ENCODE measurements at regions not wholly inside any gene's neighbourhood (a gene's known extent, or its start where the extent isn't known, plus 50 kb on each side); places are given as distances from the start of the nearest gene placed in this dataset.

GRCh38 chr14:53710615-53711014, 246.0 kb downstream of the BMP4 start:
- no peaks in the 10 kb centered on the region for H3K9me3 ChIP-seq (ENCODE audit: low read depth, low read length)
- H3K4me3 ChIP-seq (ENCODE audit: low read length), result no peak overlapping the region
- no peaks in the 10 kb centered on the region for H3K27me3 ChIP-seq (ENCODE audit: insufficient read depth, low read length)
- no peaks in the 10 kb centered on the region for H3K4me1 ChIP-seq (ENCODE audit: insufficient read depth, low read length)

- Histone ChIP-seq H3K4me1 (ENCODE audit: insufficient read depth, low read length) (no peaks in the 10 kb centered on the region), H3K9me3 (ENCODE audit: low read depth, low read length) (no peaks in the 10 kb centered on the region)
Observed at GRCh38 chr14:53709381-53709780, 247.2 kb downstream of the BMP4 start.

GRCh38 chr14:53703457-53703856, 253.2 kb downstream of the BMP4 start:
- no peaks in the 10 kb centered on the region for H3K4me1 ChIP-seq (ENCODE audit: insufficient read depth, low read length)
- H3K9me3 ChIP-seq (ENCODE audit: low read depth, low read length), result no peaks in the 10 kb centered on the region
- H3K4me3 ChIP-seq (ENCODE audit: low read length), result no peak overlapping the region
- H3K27me3 ChIP-seq (ENCODE audit: insufficient read depth, low read length), result no peaks in the 10 kb centered on the region

More at GRCh38 chr14:53709381-53709780, 247.2 kb downstream of the BMP4 start:
- Histone ChIP-seq H3K27me3 (ENCODE audit: insufficient read depth, low read length) (no peaks in the 10 kb centered on the region), H3K4me3 (ENCODE audit: low read length) (no peak overlapping the region)

- H3K4me1 ChIP-seq (ENCODE audit: insufficient read depth, low read length), result no peaks in the 10 kb centered on the region
- no peaks in the 10 kb centered on the region for H3K27me3 ChIP-seq (ENCODE audit: insufficient read depth, low read length)
- no peaks in the 10 kb centered on the region for H3K9me3 ChIP-seq (ENCODE audit: low read depth, low read length)
- H3K4me3 ChIP-seq (ENCODE audit: low read length), result no peak overlapping the region
Observed at GRCh38 chr14:53701108-53701875, 255.3 kb downstream of the BMP4 start.

- H3K27me3 ChIP-seq (ENCODE audit: insufficient read depth, low read length), result no peaks in the 10 kb centered on the region
- no peaks in the 10 kb centered on the region for H3K9me3 ChIP-seq (ENCODE audit: low read depth, low read length)
- no peaks in the 10 kb centered on the region for H3K4me1 ChIP-seq (ENCODE audit: insufficient read depth, low read length)
- H3K4me3 ChIP-seq (ENCODE audit: low read length), result no peak overlapping the region
Observed at GRCh38 chr14:53696217-53696965, 260.2 kb downstream of the BMP4 start.

- H3K4me1 ChIP-seq (ENCODE audit: insufficient read depth, low read length), result no peaks in the 10 kb centered on the region
- no peaks in the 10 kb centered on the region for H3K9me3 ChIP-seq (ENCODE audit: low read depth, low read length)
- no peaks in the 10 kb centered on the region for H3K27me3 ChIP-seq (ENCODE audit: insufficient read depth, low read length)
- H3K4me3 ChIP-seq (ENCODE audit: low read length), result no peak overlapping the region
Observed at GRCh38 chr14:53695692-53696214, 260.9 kb downstream of the BMP4 start.

- Histone ChIP-seq H3K9me3 (ENCODE audit: low read depth, low read length) (no peaks in the 10 kb centered on the region), H3K4me1 (ENCODE audit: insufficient read depth, low read length) (no peaks in the 10 kb centered on the region), H3K27me3 (ENCODE audit: insufficient read depth, low read length) (no peaks in the 10 kb centered on the region), H3K4me3 (ENCODE audit: low read length) (no peak overlapping the region)
Observed at GRCh38 chr14:53692885-53693284, 263.7 kb downstream of the BMP4 start.

- no peaks in the 10 kb centered on the region for H3K27me3 ChIP-seq (ENCODE audit: insufficient read depth, low read length)
- H3K4me1 ChIP-seq (ENCODE audit: insufficient read depth, low read length), result no peaks in the 10 kb centered on the region
- H3K9me3 ChIP-seq (ENCODE audit: low read depth, low read length), result no peaks in the 10 kb centered on the region
- H3K4me3 ChIP-seq (ENCODE audit: low read length), result no peak overlapping the region
Observed at GRCh38 chr14:53692451-53692850, 264.2 kb downstream of the BMP4 start.

GRCh38 chr14:53683229-53683628, 273.4 kb downstream of the BMP4 start:
- Histone ChIP-seq H3K4me3 (ENCODE audit: low read length) (no peak overlapping the region), H3K27me3 (ENCODE audit: insufficient read depth, low read length) (no peaks in the 10 kb centered on the region), H3K9me3 (ENCODE audit: low read depth, low read length) (no peaks in the 10 kb centered on the region), H3K4me1 (ENCODE audit: insufficient read depth, low read length) (no peaks in the 10 kb centered on the region)

GRCh38 chr14:53672526-53672925, 284.1 kb downstream of the BMP4 start:
- H3K4me3 ChIP-seq (ENCODE audit: low read length), result no peak overlapping the region
- no peaks in the 10 kb centered on the region for H3K4me1 ChIP-seq (ENCODE audit: insufficient read depth, low read length)
- no peaks in the 10 kb centered on the region for H3K27me3 ChIP-seq (ENCODE audit: insufficient read depth, low read length)
- no peaks in the 10 kb centered on the region for H3K9me3 ChIP-seq (ENCODE audit: low read depth, low read length)

- H3K4me1 ChIP-seq (ENCODE audit: insufficient read depth, low read length), result no peaks in the 10 kb centered on the region
- H3K4me3 ChIP-seq (ENCODE audit: low read length), result no peak overlapping the region
- H3K9me3 ChIP-seq (ENCODE audit: low read depth, low read length), result no peaks in the 10 kb centered on the region
- H3K27me3 ChIP-seq (ENCODE audit: insufficient read depth, low read length), result no peaks in the 10 kb centered on the region
Observed at GRCh38 chr14:53670701-53671100, 285.9 kb downstream of the BMP4 start.

GRCh38 chr14:53668897-53669296, 287.7 kb downstream of the BMP4 start:
- Histone ChIP-seq H3K4me1 (ENCODE audit: insufficient read depth, low read length) (no peaks in the 10 kb centered on the region), H3K4me3 (ENCODE audit: low read length) (no peak overlapping the region), H3K9me3 (ENCODE audit: low read depth, low read length) (no peaks in the 10 kb centered on the region), H3K27me3 (ENCODE audit: insufficient read depth, low read length) (no peaks in the 10 kb centered on the region)

GRCh38 chr14:53663709-53664108, 292.9 kb downstream of the BMP4 start:
- H3K27me3 ChIP-seq (ENCODE audit: insufficient read depth, low read length), result no peaks in the 10 kb centered on the region
- H3K4me1 ChIP-seq (ENCODE audit: insufficient read depth, low read length), result no peaks in the 10 kb centered on the region
- H3K9me3 ChIP-seq (ENCODE audit: low read depth, low read length), result no peaks in the 10 kb centered on the region
- H3K4me3 ChIP-seq (ENCODE audit: low read length), result no peak overlapping the region

- Histone ChIP-seq H3K27me3 (ENCODE audit: insufficient read depth, low read length) (no peaks in the 10 kb centered on the region), H3K4me1 (ENCODE audit: insufficient read depth, low read length) (no peaks in the 10 kb centered on the region), H3K4me3 (ENCODE audit: low read length) (no peak overlapping the region), H3K9me3 (ENCODE audit: low read depth, low read length) (no peaks in the 10 kb centered on the region)
Observed at GRCh38 chr14:53655080-53655785, 301.4 kb downstream of the BMP4 start.

GRCh38 chr14:53652068-53652467, 304.6 kb downstream of the BMP4 start:
- H3K9me3 ChIP-seq (ENCODE audit: low read depth, low read length), result no peaks in the 10 kb centered on the region
- no peak overlapping the region for H3K4me3 ChIP-seq (ENCODE audit: low read length)
- H3K27me3 ChIP-seq (ENCODE audit: insufficient read depth, low read length), result no peaks in the 10 kb centered on the region
- no peaks in the 10 kb centered on the region for H3K4me1 ChIP-seq (ENCODE audit: insufficient read depth, low read length)

All from mononuclear cell (primary cell).